H1 (cell line): ENCODE measurements at regions not wholly inside any gene's neighbourhood (a gene's known extent, or its start where the extent isn't known, plus 50 kb on each side); places are given as distances from the start of the nearest gene placed in this dataset.

Source experiments
- CTCF ChIA-PET: fragments of 300-600 bp; sonication (Branson Sonifier 250); formaldehyde crosslinking; loops from one replicate; lab custom pipeline; 2021; ENCODE audit not compliant: partially characterized antibody; lab: Charles Lee
- POLR2A ChIA-PET: fragments of 300-600 bp; sonication (Branson Sonifier 250); formaldehyde crosslinking; loops from one replicate; lab custom pipeline; 2021; ENCODE audit warnings: inconsistent platforms; ENCODE audit not compliant: partially characterized antibody; lab: Charles Lee
- DNase-seq, 2 experiments: peaks; one replicate each; pipeline versions ENCODE4 v3.0.0 to v3.0.0-alpha.2; 2010 to 2022; ENCODE audit warnings: low spot score in 2 of 2, low read depth in 1 of 2, mixed read lengths in 1 of 2
- FAIRE-seq: peaks from 2 replicates; lab custom pipeline; 2011; peaks lifted over from hg19 to GRCh38; lab: Jason Lieb, UNC
- H2AFZ ChIP-seq: 2 replicates; pipeline ENCODE4 v1.8.1; 2012; ENCODE audit warnings: low read length, inconsistent platforms
- H2AK5ac ChIP-seq: 2 replicates; pipeline ENCODE4 v1.6.1; 2013; ENCODE audit warnings: low read depth, low read length
- H2BK120ac ChIP-seq: replicated peaks from 2 replicates; pipeline ENCODE3; 2013; ENCODE audit warnings: low read depth, low read length, inconsistent platforms
- H2BK12ac ChIP-seq: 2 replicates; pipeline ENCODE4 v1.6.1; 2013; ENCODE audit warnings: low read depth, low read length
- H2BK15ac ChIP-seq: 2 replicates; pipeline ENCODE4 v1.6.1; 2013; ENCODE audit warnings: low read length
- H2BK20ac ChIP-seq: 2 replicates; pipeline ENCODE4 v1.6.1; 2013; ENCODE audit warnings: low read length
- H2BK5ac ChIP-seq: 2 replicates; pipeline ENCODE4 v1.6.1; 2013; ENCODE audit warnings: low read depth, low read length
- H3K14ac ChIP-seq: 2 replicates; pipeline ENCODE4 v1.6.1; 2013; ENCODE audit warnings: inconsistent platforms; ENCODE audit not compliant: insufficient read length
- H3K18ac ChIP-seq: 2 replicates; pipeline ENCODE4 v1.6.1; 2013; ENCODE audit warnings: low read length; ENCODE audit errors: extremely low read depth
- H3K23ac ChIP-seq: 2 replicates; pipeline ENCODE4 v1.6.1; 2013; ENCODE audit warnings: inconsistent platforms; ENCODE audit not compliant: insufficient read length
- H3K23me2 ChIP-seq: 2 replicates; pipeline ENCODE4 v1.6.1; 2013; ENCODE audit warnings: low read depth, low read length
- H3K27ac ChIP-seq: 2 replicates; pipeline ENCODE4 v1.6.1; 2011; ENCODE audit warnings: low read depth, low read length, inconsistent platforms
- H3K27me3 ChIP-seq, 4 experiments: replicated peaks in 1 of 4; 1 replicate in 1 of 4; 2 replicates in 3 of 4; pipeline versions ENCODE4 v1.6.1 to v1.8.1; 2011 to 2013; ENCODE audit warnings: low read length in 3 of 4, mild to moderate bottlenecking in 3 of 4, inconsistent platforms in 2 of 4, mixed read lengths in 2 of 4, moderate library complexity in 1 of 4; ENCODE audit not compliant: control insufficient read depth in 3 of 4, insufficient read depth in 3 of 4; ENCODE audit errors: extremely low read depth in 1 of 4
- H3K36me3 ChIP-seq, 4 experiments: 2 replicates each; pipeline versions ENCODE4 v1.6.1 to v1.8.1; 2011 to 2013; ENCODE audit warnings: mild to moderate bottlenecking in 4 of 4, low read length in 3 of 4, moderate library complexity in 2 of 4, control low read depth in 1 of 4, inconsistent platforms in 1 of 4; ENCODE audit not compliant: insufficient read depth in 4 of 4, control insufficient read depth in 2 of 4
- H3K4ac ChIP-seq: replicated peaks from 2 replicates; pipeline ENCODE3; 2013; ENCODE audit warnings: low read length, low read depth, mixed read lengths, inconsistent platforms; ENCODE audit not compliant: insufficient read length
- H3K4me1 ChIP-seq, 4 experiments: replicated peaks in 1 of 4; 1 replicate in 1 of 4; 2 replicates in 3 of 4; pipeline versions ENCODE4 v1.6.1 to v1.8.1; 2011 to 2013; ENCODE audit warnings: low read length in 3 of 4, inconsistent platforms in 2 of 4, mixed read lengths in 1 of 4; ENCODE audit not compliant: insufficient read depth in 4 of 4, control insufficient read depth in 3 of 4
- H3K4me2 ChIP-seq, 2 experiments: 2 replicates each; pipeline versions ENCODE4 v1.6.1 to v1.8.1; 2011 to 2013; ENCODE audit warnings: low read depth in 2 of 2, low read length in 2 of 2, control low read depth in 1 of 2, inconsistent platforms in 1 of 2, mild to moderate bottlenecking in 1 of 2; ENCODE audit not compliant: insufficient read depth in 1 of 2
- H3K4me3 ChIP-seq, 4 experiments: fragments of 200-600, 300-600 bp in 1 of 4; sonication (generic), shearing (Covaris generic), sonication (Bioruptor Twin) in 1 of 4; 2 replicates each; pipeline versions ENCODE4 v1.5.1 to v1.8.1; 2011 to 2016; ENCODE audit warnings: low read length in 4 of 4, low read depth in 3 of 4, control low read depth in 2 of 4, inconsistent platforms in 2 of 4, mild to moderate bottlenecking in 2 of 4, mixed read lengths in 1 of 4, moderate library complexity in 1 of 4; ENCODE audit not compliant: insufficient read depth in 2 of 4; ENCODE audit errors: extremely low read depth in 1 of 4
- H3K56ac ChIP-seq: replicated peaks from 2 replicates; pipeline ENCODE3; 2013; ENCODE audit warnings: low read depth, mild to moderate bottlenecking, mixed read lengths, low read length, inconsistent platforms; ENCODE audit not compliant: insufficient read length
- H3K79me1 ChIP-seq: 2 replicates; pipeline ENCODE4 v1.6.1; 2013; ENCODE audit warnings: low read depth, low read length, control low read depth
- H3K79me2 ChIP-seq, 2 experiments: 2 replicates each; pipeline versions ENCODE4 v1.6.1 to v1.8.1; 2012 to 2013; ENCODE audit warnings: low read length in 2 of 2, mild to moderate bottlenecking in 2 of 2, inconsistent platforms in 1 of 2; ENCODE audit not compliant: insufficient read depth in 2 of 2, control insufficient read depth in 1 of 2
- H3K9ac ChIP-seq, 4 experiments: replicated peaks in 1 of 4; 1 replicate in 1 of 4; 2 replicates in 3 of 4; pipeline versions ENCODE4 v1.6.1 to v1.8.1; 2011 to 2013; ENCODE audit warnings: low read depth in 3 of 4, low read length in 3 of 4, control low read depth in 2 of 4, mild to moderate bottlenecking in 2 of 4, moderate library complexity in 2 of 4, inconsistent platforms in 1 of 4; ENCODE audit errors: extremely low read depth in 1 of 4
- H3K9me3 ChIP-seq, 2 experiments: 2 replicates each; pipeline versions ENCODE4 v1.6.1 to v1.8.1; 2012 to 2013; ENCODE audit warnings: mild to moderate bottlenecking in 2 of 2, moderate library complexity in 2 of 2, control low read depth in 1 of 2, inconsistent platforms in 1 of 2, low read depth in 1 of 2, low read length in 1 of 2, mixed read lengths in 1 of 2; ENCODE audit not compliant: insufficient read depth in 2 of 2
- H4K20me1 ChIP-seq, 2 experiments: replicated peaks in 1 of 2; 2 replicates each; pipeline versions ENCODE3 to v1.8.1; 2011 to 2013; ENCODE audit warnings: inconsistent platforms in 2 of 2, low read length in 2 of 2, mild to moderate bottlenecking in 1 of 2; ENCODE audit not compliant: insufficient read depth in 2 of 2, control insufficient read depth in 1 of 2
- H4K5ac ChIP-seq: 2 replicates; pipeline ENCODE4 v1.6.1; 2013; ENCODE audit warnings: low read length, low read depth, mixed read lengths, inconsistent platforms; ENCODE audit not compliant: insufficient read length
- H4K8ac ChIP-seq: 2 replicates; pipeline ENCODE4 v1.8.0; 2013; ENCODE audit warnings: mild to moderate bottlenecking, moderate library complexity, low read length, inconsistent platforms; ENCODE audit not compliant: insufficient read depth; ENCODE audit errors: extremely low read depth
- H4K91ac ChIP-seq: replicated peaks from 2 replicates; pipeline ENCODE3; 2013; ENCODE audit warnings: low read length, mixed read lengths, inconsistent platforms; ENCODE audit not compliant: insufficient read length
- CBX8 ChIP-seq: fragments of 300-800, 300-1000 bp; sonication (generic); IDR thresholded peaks from 2 replicates; pipeline ENCODE4 v1.7.1; 2016; ENCODE audit warnings: low read depth, low read length, borderline replicate concordance
- whole genome bisulfite sequencing, 2 experiments: shearing (Covaris generic) in 1 of 2; methylation state at CpG; one replicate each; pipeline versions ENCODE4 v1.1.6 to v1.1.7; 2013 to 2015; ENCODE audit warnings: low lambda C conversion rate in 2 of 2, mixed read lengths in 2 of 2, inconsistent platforms in 1 of 2, low coverage in 1 of 2, missing lambda C conversion rate in 1 of 2; ENCODE audit not compliant: insufficient replicate concordance in 2 of 2, insufficient coverage in 1 of 2, insufficient read length in 1 of 2; ENCODE audit errors: extremely low coverage in 1 of 2, missing lambda C conversion rate in 1 of 2; 5-methylcytosine and 5-hydroxymethylcytosine counted together
- TF ChIP-seq, protein P1 (sequence below), 3 experiments: IDR thresholded peaks; 1 replicate in 2 of 3; 2 replicates in 1 of 3; pipeline versions ENCODE4 v1.5.1 to v1.6.1; 2011; ENCODE audit warnings: low read length in 3 of 3, mild to moderate bottlenecking in 3 of 3, inconsistent platforms in 2 of 3, low read depth in 1 of 3, moderate library complexity in 1 of 3; ENCODE audit not compliant: insufficient read depth in 1 of 3; ENCODE audit errors: control extremely low read depth in 1 of 3

DNA sequence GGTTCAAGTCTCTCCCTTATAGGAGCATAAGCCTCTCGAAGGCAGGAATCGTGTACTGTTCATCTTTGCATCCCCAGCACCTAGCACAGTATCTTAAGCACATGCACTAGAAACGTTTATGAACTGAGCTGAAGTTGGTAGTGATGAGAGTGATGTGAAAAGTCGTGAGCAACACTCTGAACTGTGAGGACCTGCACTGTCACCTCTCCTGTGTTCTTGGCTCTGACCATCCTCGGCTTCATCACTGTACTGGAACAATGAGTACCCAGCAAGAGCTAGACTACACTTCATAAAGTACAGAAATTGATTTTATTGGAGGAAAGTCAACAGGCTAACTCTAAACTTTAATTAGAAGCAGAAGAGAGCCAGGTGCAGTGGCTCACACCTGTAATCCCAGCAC, 473.6 kb downstream of the BCAT1 start:
- Histone ChIP-seq H2BK5ac (no peak overlapping the region), H4K8ac (no peak overlapping the region), H3K4me1 (no peaks in the 10 kb centered on the region), H3K23me2 (no peaks in the 10 kb centered on the region), H3K27me3 (no peaks in the 10 kb centered on the region), H4K91ac (no peak overlapping the region), H3K36me3 (no peaks in the 10 kb centered on the region), H2BK20ac (no peak overlapping the region), H3K9me3 (no peaks in the 10 kb centered on the region), H2BK120ac (no peak overlapping the region), H2AFZ (no peak overlapping the region), H3K4ac (no peak overlapping the region), H2BK12ac (no peak overlapping the region), H3K79me2 (no peaks in the 10 kb centered on the region), H3K18ac (no peak overlapping the region), H2BK15ac (no peak overlapping the region), H3K4me3 (no peak overlapping the region), H3K4me2 (no peak overlapping the region), H3K23ac (no peak overlapping the region), H3K14ac (no peak overlapping the region), H4K5ac (no peak overlapping the region), H2AK5ac (no peak overlapping the region)
- POLR2A ChIA-PET, result no interaction called here
- DNase-seq (no peak), FAIRE-seq (no peak)
- 89% methylated on average over 5 of the region's 5 CpGs; no CpG with 5 or more reads in 1 of the 2 experiments for WGBS, 2 experiments
- TF ChIP-seq CBX8, result no peak
- TF ChIP-seq, protein P1, sequence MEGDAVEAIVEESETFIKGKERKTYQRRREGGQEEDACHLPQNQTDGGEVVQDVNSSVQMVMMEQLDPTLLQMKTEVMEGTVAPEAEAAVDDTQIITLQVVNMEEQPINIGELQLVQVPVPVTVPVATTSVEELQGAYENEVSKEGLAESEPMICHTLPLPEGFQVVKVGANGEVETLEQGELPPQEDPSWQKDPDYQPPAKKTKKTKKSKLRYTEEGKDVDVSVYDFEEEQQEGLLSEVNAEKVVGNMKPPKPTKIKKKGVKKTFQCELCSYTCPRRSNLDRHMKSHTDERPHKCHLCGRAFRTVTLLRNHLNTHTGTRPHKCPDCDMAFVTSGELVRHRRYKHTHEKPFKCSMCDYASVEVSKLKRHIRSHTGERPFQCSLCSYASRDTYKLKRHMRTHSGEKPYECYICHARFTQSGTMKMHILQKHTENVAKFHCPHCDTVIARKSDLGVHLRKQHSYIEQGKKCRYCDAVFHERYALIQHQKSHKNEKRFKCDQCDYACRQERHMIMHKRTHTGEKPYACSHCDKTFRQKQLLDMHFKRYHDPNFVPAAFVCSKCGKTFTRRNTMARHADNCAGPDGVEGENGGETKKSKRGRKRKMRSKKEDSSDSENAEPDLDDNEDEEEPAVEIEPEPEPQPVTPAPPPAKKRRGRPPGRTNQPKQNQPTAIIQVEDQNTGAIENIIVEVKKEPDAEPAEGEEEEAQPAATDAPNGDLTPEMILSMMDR (IDR thresholded peaks at IDR 0.05; ENCODE audit: control extremely low read depth in 1 of 3, insufficient read depth in 1 of 3, low read depth in 1 of 3, low read length in 3 of 3), result no peak
- TF ChIP-seq, all 59 proteins: peak for 0
- H3K56ac ChIP-seq, result no peak overlapping the region
- CTCF ChIA-PET, result interaction anchor here (1.0 kb wide), 1 partner anchor 13 kb away, joined by 3 read pairs; no protein-coding TSS in a partner anchor
- H3K9ac ChIP-seq, result no peak overlapping the region
- H3K27ac ChIP-seq, result no peak overlapping the region
- no peaks in the 10 kb centered on the region for H3K79me1 ChIP-seq
- H4K20me1 ChIP-seq, result no peaks in the 10 kb centered on the region
